CD4-positive, alpha-beta T cell treated with Interleukin-15 for 1 hour (primary cell): ENCODE measurements at regions not wholly inside any gene's neighbourhood (a gene's known extent, or its start where the extent isn't known, plus 50 kb on each side); places are given as distances from the start of the nearest gene placed in this dataset.
"Not testable (repeated sequence)": the region's sequence is repeated elsewhere in the genome, so short reads cannot be mapped to it uniquely, and the experiment has no call there.

Experiments
- DNase-seq: peaks from one replicate; pipeline ENCODE4 v3.0.0-alpha.2; 2020

DNA sequence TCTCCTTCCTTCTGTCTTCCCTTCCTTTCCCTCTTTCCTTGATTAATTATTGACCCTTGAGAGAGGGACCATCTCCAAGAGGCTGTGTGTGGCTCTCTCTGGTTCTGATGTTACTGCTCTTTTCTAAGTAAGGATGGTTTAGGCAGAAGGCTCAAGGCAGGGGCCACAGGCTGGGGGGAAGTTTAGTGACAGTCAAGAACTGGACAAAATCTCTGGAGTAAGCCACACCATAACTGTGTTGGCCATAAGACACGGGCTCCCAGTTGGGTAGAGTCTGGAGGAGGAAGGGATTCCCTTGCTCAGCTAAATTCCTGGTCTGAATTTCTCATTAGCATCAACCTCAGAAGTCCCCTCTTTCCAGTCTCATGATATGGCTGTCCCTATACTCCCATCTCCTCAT, 74.7 kb downstream of the BUD13 start:
- DNase-seq, result no peak

DNA sequence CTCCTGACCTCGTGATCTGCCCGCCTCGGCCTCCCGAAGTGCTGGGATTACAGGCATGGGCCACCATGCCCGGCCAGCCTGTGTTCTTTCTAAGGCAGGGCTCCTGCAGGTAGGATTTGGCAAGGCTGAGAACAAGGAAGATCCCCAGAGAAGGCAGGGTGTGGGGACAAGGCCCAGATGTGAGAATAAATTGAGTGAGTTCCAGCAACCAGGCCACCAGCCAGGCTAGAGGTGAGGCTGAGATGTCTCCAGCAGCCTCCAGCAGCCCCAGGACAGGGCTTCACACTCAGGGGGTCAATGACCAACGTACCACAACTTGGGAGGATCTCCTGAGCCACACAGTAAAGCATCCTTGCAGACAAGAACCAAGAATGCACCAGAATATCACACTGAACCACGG, 75.1 kb downstream of the BUD13 start:
- DNase-seq, result no peak

GRCh38 chr11:116697011-116697410, 75.8 kb downstream of the BUD13 start:
- no peak for DNase-seq

DNA sequence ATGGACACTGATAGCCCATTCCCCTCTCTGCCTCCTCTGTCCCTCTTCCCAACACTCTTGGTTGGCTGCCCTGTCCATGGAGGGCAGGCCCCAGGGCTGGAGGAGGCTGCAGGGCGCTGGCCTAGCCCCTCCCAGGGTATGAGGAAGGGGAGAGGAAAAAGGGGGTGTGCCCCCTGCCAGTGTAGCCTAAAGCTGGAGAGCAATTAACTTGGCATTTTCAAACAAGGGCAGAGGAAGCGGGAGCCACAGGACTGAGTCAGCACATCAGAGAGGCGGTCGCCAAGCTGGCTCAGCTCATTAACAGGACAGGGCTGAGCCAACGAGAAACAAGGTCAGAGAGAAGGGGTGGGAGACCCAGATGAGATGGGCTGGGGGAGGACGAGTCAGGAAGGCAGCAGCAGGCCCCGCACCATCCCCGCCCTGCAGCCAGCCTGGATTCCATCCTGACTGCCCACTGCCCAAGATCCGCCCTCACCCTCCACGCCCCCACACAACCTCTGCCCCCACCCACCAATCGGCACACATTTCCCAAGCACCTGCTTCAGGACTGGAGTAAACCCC, 76.3 kb downstream of the BUD13 start:
- no peak for DNase-seq

- no peak for DNase-seq
Measured at GRCh38 chr11:116695657-116696254, 77.0 kb downstream of the BUD13 start.

- DNase-seq, result no peak
Measured at GRCh38 chr11:116694815-116695590, 77.8 kb downstream of the BUD13 start.

DNA sequence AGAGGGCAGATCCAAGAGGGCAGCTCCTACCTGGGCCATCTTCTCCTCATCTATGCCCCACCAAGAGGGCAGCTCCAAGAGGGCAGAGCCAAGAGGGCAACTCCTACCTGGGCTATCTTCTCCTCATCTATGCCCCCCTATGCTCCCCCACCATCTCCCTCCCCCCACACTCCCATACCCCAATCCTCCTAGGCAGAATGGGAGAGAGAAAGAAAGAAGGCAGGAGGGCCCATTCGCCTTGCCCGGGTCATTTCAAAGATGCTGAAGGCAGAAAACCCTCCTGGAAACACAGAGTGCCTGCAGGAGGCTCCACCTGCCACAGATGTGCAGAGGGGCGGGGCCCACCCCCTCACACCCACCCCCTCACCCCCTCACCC, 78.5 kb downstream of the BUD13 start:
- no peak for DNase-seq

DNA sequence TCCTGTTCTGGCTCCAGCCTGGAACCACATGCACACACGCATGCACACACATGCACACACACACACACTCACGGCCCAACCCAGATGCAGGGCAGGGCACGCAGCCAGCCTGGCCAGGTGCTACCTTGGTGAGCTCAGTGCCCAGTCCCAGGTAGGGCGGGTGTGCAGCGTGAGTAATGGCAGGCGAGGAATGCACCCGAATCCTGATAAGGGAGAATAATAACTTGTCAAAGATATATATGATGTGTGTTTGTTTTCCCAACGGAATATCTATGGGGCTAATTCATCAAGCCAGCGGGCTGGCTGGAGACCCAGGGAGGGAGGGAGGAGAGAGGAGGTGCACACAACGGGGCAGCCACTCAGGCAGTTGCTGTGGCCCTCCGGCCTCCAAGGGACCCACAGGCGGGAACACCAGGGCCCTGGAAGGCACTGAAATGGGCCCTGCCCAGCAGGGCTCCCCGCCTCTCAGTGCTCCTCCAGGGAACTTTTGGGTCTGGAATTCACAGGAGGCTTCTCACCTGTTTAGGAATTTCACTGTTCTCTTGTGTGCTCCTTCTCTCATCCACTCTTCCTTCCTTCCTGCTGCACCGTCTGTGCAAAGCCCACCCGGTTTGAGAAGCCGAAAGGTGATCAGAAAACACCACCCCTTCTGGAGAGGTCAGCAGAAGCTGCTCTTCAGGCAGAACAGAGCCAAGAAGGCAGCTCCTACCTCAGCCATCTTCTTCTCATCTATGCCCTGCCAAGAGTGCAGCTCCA, 79.0 kb downstream of the BUD13 start:
- no peak for DNase-seq

GRCh38 chr11:116693102-116693570, 79.7 kb downstream of the BUD13 start:
- no peak for DNase-seq

DNA sequence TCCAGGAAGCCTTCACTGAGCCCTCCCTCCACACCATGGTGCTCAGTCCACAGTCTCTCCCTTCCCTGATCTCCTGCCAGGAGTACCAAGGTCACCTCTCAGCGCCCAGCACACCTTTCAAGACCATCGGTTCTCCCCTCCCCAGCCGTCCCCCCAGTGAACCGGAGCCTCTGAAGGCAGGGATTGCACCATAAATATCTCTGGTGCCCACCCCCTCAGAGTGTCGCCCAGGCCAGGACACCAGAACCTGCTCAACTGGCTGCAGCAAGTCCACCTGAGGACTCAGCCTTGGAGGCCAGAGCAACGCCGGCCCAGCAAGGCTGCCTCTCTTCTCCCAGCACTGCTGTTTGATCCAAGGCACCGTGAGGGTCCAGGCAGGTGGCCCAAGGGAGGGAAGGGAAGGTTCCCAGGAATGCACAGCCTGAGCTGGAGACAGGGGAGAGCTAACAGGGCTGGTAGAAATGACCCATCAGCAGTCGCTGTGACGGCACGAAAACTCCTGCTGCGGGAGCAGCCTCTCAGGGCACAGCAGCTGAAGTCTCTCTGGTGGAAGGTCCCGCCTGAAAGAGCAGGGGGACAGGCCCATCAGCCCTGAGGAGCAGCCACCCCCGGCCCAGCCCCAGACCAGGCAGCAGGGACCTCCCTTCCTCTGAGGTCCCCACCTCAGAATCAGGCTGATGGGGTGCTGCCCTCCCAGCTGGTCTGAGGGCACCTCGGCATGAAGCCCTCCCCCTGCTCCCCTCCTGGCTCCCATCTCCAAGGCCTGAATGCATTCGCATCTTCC, 80.3 kb downstream of the BUD13 start:
- no peak for DNase-seq

DNA sequence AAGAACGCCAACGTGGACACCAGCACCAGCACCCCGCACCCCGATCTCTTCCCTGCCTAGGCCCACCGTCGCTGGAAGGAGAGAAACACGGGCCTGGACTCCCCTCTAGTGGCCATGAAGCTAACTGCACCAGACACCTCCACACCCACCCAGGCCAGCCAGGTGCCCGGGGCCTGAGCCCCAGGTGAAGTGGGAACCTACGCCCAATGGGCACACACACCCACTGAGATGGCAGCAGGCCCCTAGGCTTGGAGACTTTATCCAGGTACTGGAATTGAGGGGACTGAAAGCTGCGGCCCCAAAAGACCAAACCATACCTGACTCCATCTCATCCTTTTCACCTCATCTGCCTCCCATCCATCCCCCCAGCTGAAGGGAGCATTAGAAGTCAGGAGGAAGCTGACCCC, 81.0 kb downstream of the BUD13 start:
- peak; percentile 32 for DNase-seq

GRCh38 chr11:116690611-116691010, 82.2 kb downstream of the BUD13 start:
- no peak for DNase-seq

DNA sequence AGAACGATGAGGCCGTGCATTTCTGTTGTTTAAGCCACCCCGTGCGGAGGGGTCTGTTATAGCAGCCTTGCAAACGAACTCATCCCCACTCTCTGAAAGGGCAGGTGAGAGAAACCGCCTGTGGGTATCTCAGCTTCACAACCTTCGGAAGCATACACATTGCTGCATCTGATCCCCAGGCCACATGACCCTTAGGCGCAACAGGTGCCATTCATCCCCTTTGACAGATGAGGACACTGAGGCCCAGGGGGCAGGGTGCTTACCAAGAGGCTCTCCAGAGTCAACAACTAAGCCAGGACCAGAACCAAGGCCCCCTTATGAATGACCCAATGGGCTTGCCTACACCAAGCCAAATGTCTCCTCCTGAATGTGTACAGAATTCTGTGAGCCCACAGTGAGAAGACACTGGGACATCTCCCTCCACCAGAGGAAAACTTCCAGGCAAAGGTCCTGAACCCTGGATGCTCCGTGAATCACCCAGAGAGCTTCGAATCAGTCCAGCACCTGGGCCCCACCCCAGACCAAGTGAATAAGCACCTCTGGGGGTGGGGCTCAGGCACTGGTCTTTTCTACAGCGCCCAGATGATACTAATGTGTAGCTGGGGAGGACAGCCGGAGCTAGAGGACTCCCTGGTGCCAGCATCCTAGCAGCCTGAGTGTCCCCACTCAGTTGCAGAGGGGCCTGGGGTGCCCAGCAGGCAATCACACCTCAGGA, 83.2 kb downstream of the BUD13 start:
- DNase-seq, result no peak

DNA sequence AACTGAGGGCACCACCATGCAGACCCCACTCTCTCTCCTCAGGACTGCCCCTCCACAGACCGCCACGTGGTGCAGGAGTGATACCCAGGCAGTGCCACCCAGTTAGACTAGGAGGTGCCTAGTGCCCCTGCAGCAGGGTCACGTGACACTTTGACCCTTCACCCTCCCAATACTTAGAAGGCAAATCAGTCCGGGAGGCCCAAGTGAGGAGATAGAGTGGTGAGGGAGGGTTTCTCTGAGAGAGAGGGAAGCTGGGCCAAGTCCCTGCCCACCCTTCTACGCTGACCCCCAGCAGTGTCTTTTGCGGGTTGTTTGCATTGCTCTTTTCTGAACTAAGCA, 84.6 kb downstream of the BUD13 start:
- no peak for DNase-seq

DNA sequence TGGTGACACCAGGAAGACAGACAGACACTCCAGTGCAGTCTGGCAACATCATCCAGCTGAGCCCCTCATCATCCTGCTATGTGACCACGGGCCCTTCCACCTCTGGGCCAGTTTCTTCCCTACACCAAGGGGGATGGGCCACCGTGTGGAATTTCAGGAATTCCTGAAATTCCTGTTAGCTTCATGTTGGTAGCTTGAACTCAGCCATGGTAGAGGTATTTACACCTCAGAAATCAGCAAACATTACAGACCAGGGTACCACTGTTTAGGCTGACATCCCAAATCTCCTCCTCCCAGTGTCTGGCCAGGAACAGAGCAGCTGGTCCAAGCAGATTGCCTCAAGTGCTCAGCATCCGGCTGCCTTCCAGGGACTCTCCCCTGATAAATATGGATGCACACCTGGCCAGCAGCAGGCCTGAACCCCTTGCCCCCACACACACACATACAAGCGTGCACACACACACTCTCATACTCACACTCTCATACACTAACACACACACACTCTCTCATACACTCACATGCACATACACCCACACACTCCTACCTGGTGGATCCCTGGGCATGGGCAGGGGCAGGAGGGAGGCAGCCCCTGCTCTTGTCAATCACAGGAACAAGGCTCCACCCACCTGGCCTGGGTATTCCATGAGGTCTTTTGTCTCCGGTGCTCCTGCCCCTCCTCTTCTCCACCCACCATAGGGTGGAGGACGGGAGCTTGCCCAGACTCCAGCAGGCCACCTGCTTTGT, 85.2 kb downstream of the BUD13 start:
- DNase-seq, result no peak

DNA sequence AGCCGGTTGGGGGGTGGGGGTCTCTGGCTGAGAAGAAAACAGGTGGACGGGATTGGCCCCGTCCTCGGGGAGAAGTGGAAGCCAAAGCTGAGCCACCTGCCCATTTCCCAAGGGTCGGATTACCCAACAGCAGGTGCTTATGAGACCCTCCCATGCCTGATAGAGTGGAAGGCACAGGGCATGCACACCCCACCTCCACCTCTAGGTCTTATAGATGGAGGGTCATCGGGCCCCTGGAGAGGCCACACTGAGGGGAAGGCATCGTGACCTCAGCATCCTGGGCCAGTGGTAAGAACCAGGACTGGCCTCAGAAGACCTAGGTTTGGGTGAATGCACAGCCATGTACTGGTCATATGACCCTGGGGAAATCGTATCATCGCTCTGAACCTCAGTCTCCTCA, 85.9 kb downstream of the BUD13 start:
- DNase-seq, result no peak

- DNase-seq, result no peak
Measured at GRCh38 chr11:116683982-116684381, 88.8 kb downstream of the BUD13 start.

DNA sequence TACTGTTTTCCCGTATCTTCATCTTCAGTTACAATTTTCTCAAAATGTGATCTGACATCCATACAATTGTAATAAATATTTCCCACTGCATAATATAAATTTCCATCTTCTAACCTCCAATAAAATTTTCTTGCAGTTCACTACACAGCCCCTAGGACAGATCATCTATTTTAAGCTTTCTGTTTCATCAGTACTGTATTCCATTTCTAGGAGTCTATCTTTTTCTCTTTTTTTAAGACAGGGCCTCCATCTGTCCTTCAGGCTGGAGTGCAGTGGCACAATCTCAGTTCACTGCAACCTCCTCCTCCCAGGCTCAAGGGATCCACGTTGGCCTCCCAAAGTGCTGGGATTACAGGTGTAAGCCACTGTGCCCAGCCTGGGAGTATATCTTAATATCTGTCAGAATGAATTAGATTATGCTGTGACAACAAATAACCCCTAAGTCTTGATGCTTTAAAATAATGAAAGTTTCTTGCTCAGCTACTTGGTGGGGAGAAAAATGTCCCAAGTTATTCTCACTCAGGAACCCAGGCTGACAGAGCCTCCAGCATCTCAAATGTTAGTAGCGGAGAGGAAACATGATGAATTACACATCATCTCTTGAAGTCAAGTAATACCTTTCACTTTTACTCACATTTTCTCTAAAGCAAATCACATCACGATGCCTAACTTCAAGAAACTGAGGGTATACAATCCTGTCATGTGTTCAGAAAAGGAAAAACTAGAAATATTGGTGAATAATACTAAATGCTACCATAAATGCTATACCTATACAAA, 92.2 kb downstream of the BUD13 start:
- DNase-seq, result no peak

DNA sequence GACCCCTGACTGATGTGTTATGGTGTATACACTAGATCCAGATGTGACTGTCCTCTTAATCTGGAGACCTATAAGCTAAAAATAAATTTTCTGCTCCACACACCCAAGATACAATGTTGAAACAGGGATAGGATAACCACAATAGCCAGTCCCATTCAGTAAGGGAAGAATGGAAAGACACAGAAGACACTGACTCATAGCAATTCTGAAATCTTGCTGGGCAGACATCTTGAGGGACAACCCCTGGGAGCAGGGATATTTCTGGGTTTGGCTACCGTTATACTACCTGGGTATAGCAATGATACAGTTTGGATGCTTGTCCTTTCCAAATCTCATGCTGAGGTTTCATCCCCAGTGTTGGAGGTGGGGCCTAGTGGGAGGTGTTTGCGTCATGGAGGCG, 93.9 kb downstream of the BUD13 start:
- DNase-seq, result no peak

DNA sequence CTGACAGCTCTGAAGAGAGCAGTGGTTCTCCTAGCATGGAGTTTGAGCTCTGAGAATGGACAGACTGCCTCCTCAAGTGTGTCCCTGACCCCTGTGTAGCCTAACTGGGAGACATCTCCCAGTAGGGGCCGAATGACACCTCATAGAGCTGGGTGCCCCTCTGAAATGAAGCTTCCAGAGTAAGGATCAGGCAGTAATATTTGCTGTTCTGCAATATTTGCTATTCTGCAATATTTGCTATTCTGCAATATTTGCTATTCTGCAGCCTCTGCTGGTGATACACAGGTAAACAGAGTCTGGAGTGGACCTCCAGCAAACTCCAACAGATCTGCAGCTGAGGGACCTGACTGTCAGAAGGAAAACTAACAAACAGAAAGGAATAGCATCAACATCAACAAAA, 105.5 kb downstream of the BUD13 start:
- DNase-seq, result not testable (repeated sequence)
